H9 (cell line): ENCODE measurements at regions not wholly inside any gene's neighbourhood (a gene's known extent, or its start where the extent isn't known, plus 50 kb on each side); places are given as distances from the start of the nearest gene placed in this dataset.

Experiments used
- DNase-seq: peaks from one replicate; pipeline ENCODE4 v3.0.0-alpha.2; 2017
- H2AFZ ChIP-seq: one replicate; pipeline ENCODE4 v1.6.1; 2013; ENCODE audit warnings: mild to moderate bottlenecking, low read length, control low read depth, moderate library complexity
- H2AK5ac ChIP-seq: 2 replicates; pipeline ENCODE4 v1.6.1; 2013; ENCODE audit warnings: low read length, control low read depth, mixed read lengths; ENCODE audit not compliant: insufficient read length
- H2BK120ac ChIP-seq: one replicate; pipeline ENCODE4 v1.6.1; 2013; ENCODE audit warnings: low read depth, mild to moderate bottlenecking, low read length, control low read depth, inconsistent platforms; ENCODE audit not compliant: poor library complexity, severe bottlenecking
- H2BK12ac ChIP-seq: 2 replicates; pipeline ENCODE4 v1.6.1; 2013; ENCODE audit warnings: low read length, control low read depth, mixed read lengths, low read depth; ENCODE audit not compliant: insufficient read length
- H2BK15ac ChIP-seq: 2 replicates; pipeline ENCODE4 v1.6.1; 2013; ENCODE audit warnings: low read depth, low read length, control low read depth
- H2BK20ac ChIP-seq: one replicate; pipeline ENCODE4 v1.6.1; 2013; ENCODE audit warnings: low read depth, mild to moderate bottlenecking, low read length, control low read depth, inconsistent platforms; ENCODE audit not compliant: poor library complexity, severe bottlenecking
- H2BK5ac ChIP-seq: 2 replicates; pipeline ENCODE4 v1.6.1; 2013; ENCODE audit warnings: low read length, control low read depth, mixed read lengths; ENCODE audit not compliant: insufficient read length
- H3K14ac ChIP-seq: 2 replicates; pipeline ENCODE4 v1.6.1; 2013; ENCODE audit warnings: low read length, control low read depth; ENCODE audit not compliant: insufficient read depth
- H3K18ac ChIP-seq: 2 replicates; pipeline ENCODE4 v1.6.1; 2013; ENCODE audit warnings: low read depth, mild to moderate bottlenecking, mixed read lengths, low read length, control low read depth; ENCODE audit not compliant: insufficient read length
- H3K23ac ChIP-seq: 2 replicates; pipeline ENCODE4 v1.6.1; 2013; ENCODE audit warnings: low read length, control low read depth, mixed read lengths, low read depth; ENCODE audit not compliant: insufficient read length
- H3K23me2 ChIP-seq: 2 replicates; pipeline ENCODE4 v1.6.1; 2013; ENCODE audit warnings: low read depth, mild to moderate bottlenecking, mixed read lengths, low read length, control low read depth; ENCODE audit not compliant: insufficient read length, poor library complexity, severe bottlenecking
- H3K27ac ChIP-seq: 2 replicates; pipeline ENCODE4 v1.5.1; 2013; ENCODE audit warnings: low read length, control low read depth, mixed read lengths, low read depth; ENCODE audit not compliant: insufficient read length
- H3K27me3 ChIP-seq: 2 replicates; pipeline ENCODE4 v1.6.1; 2013; ENCODE audit warnings: low read length, control low read depth, inconsistent platforms; ENCODE audit not compliant: insufficient read depth
- H3K4ac ChIP-seq: 2 replicates; pipeline ENCODE4 v1.6.1; 2013; ENCODE audit warnings: low read depth, mild to moderate bottlenecking, control low read depth, inconsistent platforms, low read length, moderate library complexity
- H3K4me1 ChIP-seq: 2 replicates; pipeline ENCODE4 v1.6.1; 2013; ENCODE audit warnings: low read length, control low read depth, inconsistent platforms; ENCODE audit not compliant: insufficient read depth
- H3K4me2 ChIP-seq: 2 replicates; pipeline ENCODE4 v1.6.1; 2013; ENCODE audit warnings: low read length, control low read depth, mixed read lengths; ENCODE audit not compliant: insufficient read length, insufficient read depth
- H3K56ac ChIP-seq: 2 replicates; pipeline ENCODE4 v1.6.1; 2013; ENCODE audit warnings: low read depth, mild to moderate bottlenecking, mixed read lengths, low read length, control low read depth; ENCODE audit not compliant: insufficient read length
- H3K79me1 ChIP-seq: 2 replicates; pipeline ENCODE4 v1.6.1; 2013; ENCODE audit warnings: low read depth, mild to moderate bottlenecking, moderate library complexity, low read length, control low read depth, inconsistent platforms; ENCODE audit not compliant: insufficient read depth, poor library complexity, severe bottlenecking
- H3K79me2 ChIP-seq: 2 replicates; pipeline ENCODE4 v1.6.1; 2013; ENCODE audit warnings: low read length, control low read depth, inconsistent platforms; ENCODE audit not compliant: insufficient read depth
- H3K9ac ChIP-seq: 2 replicates; pipeline ENCODE4 v1.6.1; 2013; ENCODE audit warnings: low read length, control low read depth, mixed read lengths; ENCODE audit not compliant: insufficient read length; ENCODE audit errors: extremely low read depth
- H3K9me3 ChIP-seq: one replicate; pipeline ENCODE4 v1.6.1; 2013; ENCODE audit warnings: low read depth, low read length, inconsistent platforms; ENCODE audit not compliant: control insufficient read depth
- H3T11ph ChIP-seq: one replicate; pipeline ENCODE4 v1.6.1; 2013; ENCODE audit warnings: mild to moderate bottlenecking, low read length, control low read depth, inconsistent platforms
- H4K20me1 ChIP-seq: one replicate; pipeline ENCODE4 v1.6.1; 2013; ENCODE audit not compliant: control insufficient read depth, insufficient read length, insufficient read depth
- H4K5ac ChIP-seq: 2 replicates; pipeline ENCODE4 v1.6.1; 2013; ENCODE audit warnings: low read depth, mild to moderate bottlenecking, mixed read lengths, low read length, control low read depth; ENCODE audit not compliant: insufficient read length
- H4K8ac ChIP-seq: replicated peaks from 2 replicates; pipeline ENCODE4 v1.6.1; 2013; ENCODE audit warnings: low read length, control low read depth, mixed read lengths, low read depth; ENCODE audit not compliant: insufficient read length
- H4K91ac ChIP-seq: 2 replicates; pipeline ENCODE4 v1.6.1; 2013; ENCODE audit warnings: low read depth, mild to moderate bottlenecking, moderate library complexity, mixed read lengths, low read length, control low read depth; ENCODE audit not compliant: insufficient read length
- H3K27ac Mint-ChIP-seq, 3 experiments: 2 replicates in 2 of 3; 3 replicates in 1 of 3; pipeline ENCODE4 v1.8.0; 2020 to 2021; ENCODE audit warnings: mixed read lengths in 3 of 3, mild to moderate bottlenecking in 1 of 3, moderate library complexity in 1 of 3
- H3K27me3 Mint-ChIP-seq: 2 replicates; pipeline ENCODE4 v1.8.0; 2021; ENCODE audit warnings: low read depth, mild to moderate bottlenecking, moderate library complexity, mixed read lengths
- H3K36me3 Mint-ChIP-seq, 3 experiments: 2 replicates in 2 of 3; 3 replicates in 1 of 3; pipeline ENCODE4 v1.8.0; 2020 to 2021; ENCODE audit warnings: low read depth in 3 of 3, mixed read lengths in 3 of 3; ENCODE audit not compliant: insufficient read depth in 1 of 3
- H3K4me1 Mint-ChIP-seq, 2 experiments: 2 replicates each; pipeline ENCODE4 v1.8.0; 2020; ENCODE audit warnings: mixed read lengths in 2 of 2
- H3K4me3 Mint-ChIP-seq, 2 experiments: 2 replicates in 1 of 2; 3 replicates in 1 of 2; pipeline ENCODE4 v1.8.0; 2020 to 2021; ENCODE audit warnings: mild to moderate bottlenecking in 2 of 2, mixed read lengths in 2 of 2, moderate library complexity in 1 of 2
- H3K9me3 Mint-ChIP-seq, 2 experiments: 2 replicates in 1 of 2; 3 replicates in 1 of 2; pipeline ENCODE4 v1.8.0; 2020; ENCODE audit warnings: mild to moderate bottlenecking in 2 of 2, mixed read lengths in 2 of 2, moderate library complexity in 1 of 2
- CTCF ChIP-seq: fragments of 200-600 bp; sonication (generic); conservative IDR thresholded peaks from 3 replicates; pipeline ENCODE4 v1.8.0; 2021; ENCODE audit warnings: antibody characterized with exemption, mild to moderate bottlenecking
- WGBS: extraction: QIAGEN DNeasy Blood & Tissue Kit; methylation state at CpG from one replicate; pipeline ENCODE4 v1.1.7; 2013; ENCODE audit warnings: missing lambda C conversion rate, low lambda C conversion rate, mixed read lengths; ENCODE audit not compliant: insufficient read length; ENCODE audit errors: extremely low coverage; 5-methylcytosine and 5-hydroxymethylcytosine counted together

GRCh38 chr18:2188258-2188657 lies 383.0 kb downstream of the METTL4 start:
- H4K5ac ChIP-seq = no peak overlapping the region
- H3K4me2 ChIP-seq = no peak overlapping the region
- H2AK5ac ChIP-seq = no peak overlapping the region
- H3K23ac ChIP-seq = no peak overlapping the region
- no peak for TF ChIP-seq CTCF
- H4K8ac ChIP-seq = no peak overlapping the region
- no CpG with 5 or more reads among the region's 1 CpG for WGBS
- H3K79me2 ChIP-seq = no peaks in the 10 kb centered on the region
- Mint-ChIP-seq H3K27ac (no peak overlapping the region; a peak in 1 of 7 replicates), H3K4me1 (no peaks in the 10 kb centered on the region), H3K9me3 (peaks cover 3 to 9% of the 10 kb centered on the region in 2 experiments; a peak in 3 of 5 replicates), H3K27me3 (no peaks in the 10 kb centered on the region), H3K4me3 (no peak overlapping the region), H3K36me3 (peaks cover 0 to 5% (median 4%) of the 10 kb centered on the region in 3 experiments; a peak in 3 of 7 replicates)
- H2BK5ac ChIP-seq = no peak overlapping the region
- H2BK120ac ChIP-seq = no peak overlapping the region
- H2AFZ ChIP-seq = no peak overlapping the region
- H3K56ac ChIP-seq = no peak overlapping the region
- H4K91ac ChIP-seq = no peak overlapping the region
- H3K27me3 ChIP-seq = no peaks in the 10 kb centered on the region
- no peak overlapping the region for H3K27ac ChIP-seq
- no peak overlapping the region for H2BK20ac ChIP-seq
- no peak overlapping the region for H2BK12ac ChIP-seq
- no peak overlapping the region for H2BK15ac ChIP-seq
- DNase-seq = no peak
- H3K9ac ChIP-seq = no peak overlapping the region
- H3K4ac ChIP-seq = no peak overlapping the region
- H3K14ac ChIP-seq = no peak overlapping the region
- no peaks in the 10 kb centered on the region for H3K79me1 ChIP-seq
- H4K20me1 ChIP-seq = no peaks in the 10 kb centered on the region
- no peak overlapping the region for H3K18ac ChIP-seq
- H3K9me3 ChIP-seq = no peaks in the 10 kb centered on the region
- H3T11ph ChIP-seq = no peak overlapping the region
- no peaks in the 10 kb centered on the region for H3K23me2 ChIP-seq
- H3K4me1 ChIP-seq = no peaks in the 10 kb centered on the region
